MM.1S (cell line): ENCODE measurements at regions not wholly inside any gene's neighbourhood (a gene's known extent, or its start where the extent isn't known, plus 50 kb on each side); places are given as distances from the start of the nearest gene placed in this dataset.

Experiments
- DNase-seq: peaks from one replicate; pipeline ENCODE4 v3.0.0-alpha.2; 2015
- H2AFZ ChIP-seq: fragments of 300-600 bp; sonication (generic); 2 replicates; pipeline ENCODE4 v1.6.0; 2016; ENCODE audit warnings: antibody characterized with exemption, low read length
- H3F3A ChIP-seq: fragments of 300-600 bp; sonication (generic); 2 replicates; pipeline ENCODE4 v1.6.1; 2016; ENCODE audit warnings: mild to moderate bottlenecking, antibody characterized with exemption, low read length, moderate library complexity, mixed read lengths; ENCODE audit not compliant: insufficient read depth
- H3K27ac ChIP-seq: fragments of 300-600 bp; sonication (generic); 2 replicates; pipeline ENCODE4 v1.5.1; 2016; ENCODE audit warnings: mild to moderate bottlenecking, low read length
- H3K27me3 ChIP-seq: fragments of 300-600 bp; sonication (generic); replicated peaks from 2 replicates; pipeline ENCODE4 v1.6.0; 2016; ENCODE audit warnings: low read length; ENCODE audit not compliant: insufficient read depth
- H3K36me3 ChIP-seq: fragments of 300-600 bp; sonication (generic); replicated peaks from 2 replicates; pipeline ENCODE4 v1.6.1; 2016; ENCODE audit warnings: mild to moderate bottlenecking, low read length, mixed read lengths; ENCODE audit not compliant: insufficient read depth
- H3K4me1 ChIP-seq: fragments of 300-600 bp; sonication (generic); 2 replicates; pipeline ENCODE4 v1.6.1; 2016; ENCODE audit warnings: low read length, mixed read lengths
- H3K4me2 ChIP-seq: fragments of 300-600 bp; sonication (generic); 2 replicates; pipeline ENCODE4 v1.6.0; 2016; ENCODE audit warnings: low read depth, low read length
- H3K4me3 ChIP-seq: fragments of 300-600 bp; sonication (generic); 2 replicates; pipeline ENCODE4 v1.5.1; 2016; ENCODE audit warnings: low read length, mixed read lengths
- H3K79me2 ChIP-seq: fragments of 300-600 bp; sonication (generic); 2 replicates; pipeline ENCODE4 v1.6.1; 2016; ENCODE audit warnings: mixed run types, low read length, mixed read lengths
- H3K9ac ChIP-seq: fragments of 300-600 bp; sonication (generic); 2 replicates; pipeline ENCODE4 v1.6.1; 2016; ENCODE audit warnings: low read length, mixed read lengths
- H3K9me2 ChIP-seq: fragments of 300-600 bp; sonication (generic); replicated peaks from 2 replicates; pipeline ENCODE4 v1.6.1; 2016; ENCODE audit warnings: mild to moderate bottlenecking, low read length, mixed read lengths; ENCODE audit not compliant: insufficient read depth
- H3K9me3 ChIP-seq: fragments of 300-600 bp; sonication (generic); replicated peaks from 2 replicates; pipeline ENCODE4 v1.6.1; 2016; ENCODE audit warnings: mild to moderate bottlenecking, low read length, mixed read lengths; ENCODE audit not compliant: insufficient read depth
- H4K20me1 ChIP-seq: fragments of 300-600 bp; sonication (generic); 2 replicates; pipeline ENCODE4 v1.6.1; 2016; ENCODE audit warnings: mild to moderate bottlenecking, low read length, moderate library complexity, mixed read lengths; ENCODE audit not compliant: insufficient read depth
- EZH2 ChIP-seq: fragments of 300-600 bp; sonication (generic); optimal IDR thresholded peaks from 2 replicates; pipeline ENCODE3; 2017; ENCODE audit warnings: low read depth, mild to moderate bottlenecking, antibody characterized with exemption, low read length, mixed read lengths
- EZH2phosphoT487 ChIP-seq: fragments of 300-600 bp; sonication (generic); IDR thresholded peaks from 2 replicates; pipeline ENCODE4 v1.6.1; 2018; ENCODE audit warnings: antibody characterized with exemption, low read length
- TF ChIP-seq, protein P1 (sequence below): fragments of 300-600 bp; sonication (generic); IDR thresholded peaks from 2 replicates; pipeline ENCODE4 v1.5.1; 2016; ENCODE audit warnings: antibody characterized with exemption, low read length, mixed read lengths

DNA sequence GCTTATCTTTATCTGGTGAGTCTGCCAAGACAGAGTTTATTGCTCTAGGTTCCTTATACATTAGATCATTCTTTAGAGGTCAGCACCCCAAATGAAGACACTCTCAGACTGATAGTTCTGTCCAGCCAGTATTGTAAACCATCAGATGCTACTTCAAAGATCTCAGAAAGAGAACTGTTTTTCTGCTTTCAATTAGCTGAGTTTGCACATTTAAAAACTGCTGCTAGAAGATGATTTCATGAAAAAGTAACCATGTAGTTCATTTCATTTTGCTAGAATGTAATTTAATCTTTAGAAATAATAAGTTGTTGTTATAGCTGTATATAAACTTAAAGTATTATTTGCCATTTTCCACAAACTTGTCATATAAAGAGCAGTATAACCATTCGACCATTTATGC, 344.5 kb upstream of the ATP5MC3 start:
- Histone ChIP-seq H2AFZ (no peak overlapping the region), H4K20me1 (no peaks in the 10 kb centered on the region), H3K9me3 (no peaks in the 10 kb centered on the region), H3K27me3 (no peaks in the 10 kb centered on the region), H3K9me2 (no peaks in the 10 kb centered on the region), H3K4me1 (no peaks in the 10 kb centered on the region), H3K79me2 (no peaks in the 10 kb centered on the region), H3K36me3 (no peaks in the 10 kb centered on the region), H3K9ac (no peak overlapping the region), H3K4me3 (no peak overlapping the region), H3K27ac (no peak overlapping the region), H3F3A (no peaks in the 10 kb centered on the region), H3K4me2 (no peak overlapping the region)
- TF ChIP-seq, protein P1, sequence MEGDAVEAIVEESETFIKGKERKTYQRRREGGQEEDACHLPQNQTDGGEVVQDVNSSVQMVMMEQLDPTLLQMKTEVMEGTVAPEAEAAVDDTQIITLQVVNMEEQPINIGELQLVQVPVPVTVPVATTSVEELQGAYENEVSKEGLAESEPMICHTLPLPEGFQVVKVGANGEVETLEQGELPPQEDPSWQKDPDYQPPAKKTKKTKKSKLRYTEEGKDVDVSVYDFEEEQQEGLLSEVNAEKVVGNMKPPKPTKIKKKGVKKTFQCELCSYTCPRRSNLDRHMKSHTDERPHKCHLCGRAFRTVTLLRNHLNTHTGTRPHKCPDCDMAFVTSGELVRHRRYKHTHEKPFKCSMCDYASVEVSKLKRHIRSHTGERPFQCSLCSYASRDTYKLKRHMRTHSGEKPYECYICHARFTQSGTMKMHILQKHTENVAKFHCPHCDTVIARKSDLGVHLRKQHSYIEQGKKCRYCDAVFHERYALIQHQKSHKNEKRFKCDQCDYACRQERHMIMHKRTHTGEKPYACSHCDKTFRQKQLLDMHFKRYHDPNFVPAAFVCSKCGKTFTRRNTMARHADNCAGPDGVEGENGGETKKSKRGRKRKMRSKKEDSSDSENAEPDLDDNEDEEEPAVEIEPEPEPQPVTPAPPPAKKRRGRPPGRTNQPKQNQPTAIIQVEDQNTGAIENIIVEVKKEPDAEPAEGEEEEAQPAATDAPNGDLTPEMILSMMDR: no peak
- no peak for DNase-seq

DNA sequence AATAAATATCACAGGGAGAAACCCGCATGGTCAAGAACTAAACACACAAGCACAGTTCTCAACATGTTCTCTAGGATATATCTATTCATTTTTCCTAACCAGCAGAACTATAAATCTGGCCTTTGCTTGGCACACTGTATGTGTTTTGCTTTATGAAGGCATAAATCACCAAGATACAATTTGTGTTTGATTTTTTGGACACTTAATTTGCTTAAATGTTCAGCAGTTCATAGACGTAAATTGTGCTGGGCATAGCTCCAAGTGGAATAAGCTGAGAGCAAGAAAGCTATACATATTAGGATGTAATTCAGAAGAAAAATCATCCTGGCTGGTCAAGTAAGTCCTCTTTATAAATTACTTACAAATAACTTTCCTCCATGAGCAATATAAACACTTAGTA, 341.5 kb upstream of the ATP5MC3 start:
- Histone ChIP-seq H4K20me1 (no peaks in the 10 kb centered on the region), H3K4me3 (no peak overlapping the region), H3K9ac (no peak overlapping the region), H3K27me3 (no peaks in the 10 kb centered on the region), H3K36me3 (no peaks in the 10 kb centered on the region), H3K27ac (no peak overlapping the region), H3K9me2 (no peaks in the 10 kb centered on the region), H2AFZ (no peak overlapping the region), H3K79me2 (no peaks in the 10 kb centered on the region), H3K4me2 (no peak overlapping the region), H3K9me3 (no peaks in the 10 kb centered on the region), H3F3A (no peaks in the 10 kb centered on the region), H3K4me1 (no peaks in the 10 kb centered on the region)
- TF ChIP-seq, protein P1: no peak
- TF ChIP-seq EZH2phosphoT487: no peak
- TF ChIP-seq EZH2: no peak
- no peak for DNase-seq

DNA sequence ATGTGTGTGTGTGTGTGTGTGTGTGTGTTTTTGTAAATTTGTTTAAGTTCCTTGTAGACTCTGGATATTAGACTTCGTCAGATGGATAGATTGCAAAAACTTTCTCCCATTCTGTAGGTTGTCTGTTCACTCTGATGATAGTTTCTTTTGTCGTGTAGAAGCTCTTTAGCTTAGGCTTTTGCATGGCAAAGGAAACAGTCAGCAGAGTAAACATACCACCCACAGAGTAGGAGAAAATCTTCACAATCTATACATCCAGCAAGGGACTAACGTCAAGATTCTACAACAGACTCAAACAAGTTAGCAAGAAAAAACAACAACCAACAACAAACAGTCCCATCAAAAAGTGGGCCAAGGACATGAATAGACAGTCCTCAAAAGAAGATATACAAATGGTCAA, 336.7 kb upstream of the ATP5MC3 start:
- Histone ChIP-seq H2AFZ (no peak overlapping the region), H3F3A (no peaks in the 10 kb centered on the region), H3K36me3 (no peaks in the 10 kb centered on the region), H4K20me1 (no peaks in the 10 kb centered on the region), H3K9me3 (no peaks in the 10 kb centered on the region), H3K4me1 (no peaks in the 10 kb centered on the region), H3K9ac (no peak overlapping the region), H3K4me2 (no peak overlapping the region), H3K9me2 (no peaks in the 10 kb centered on the region), H3K27me3 (no peaks in the 10 kb centered on the region), H3K27ac (no peak overlapping the region), H3K79me2 (no peaks in the 10 kb centered on the region), H3K4me3 (no peak overlapping the region)
- DNase-seq: no peak
- TF ChIP-seq EZH2phosphoT487: no peak

DNA sequence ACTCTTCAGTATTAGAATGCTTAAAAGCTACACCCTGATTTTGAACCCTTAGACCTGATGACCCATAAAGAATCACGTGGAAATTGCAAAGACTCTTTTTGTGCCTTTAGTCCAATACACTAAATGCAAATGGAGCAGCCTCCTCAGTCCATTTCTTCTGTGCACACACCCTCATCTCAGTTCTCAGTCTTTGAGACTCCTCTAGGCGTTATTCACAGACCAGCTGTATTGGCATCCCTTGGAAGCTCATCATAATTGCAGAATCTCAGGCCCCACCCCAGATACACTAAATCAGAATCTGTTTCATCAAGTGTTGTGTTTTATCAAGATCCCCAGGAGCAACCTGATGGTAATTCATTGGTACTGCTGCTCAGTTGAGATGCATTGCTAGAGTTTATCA, 335.0 kb upstream of the ATP5MC3 start:
- no peak overlapping the region for H3K27ac ChIP-seq
- H3K4me3 ChIP-seq: no peak overlapping the region
- no peak overlapping the region for H3K9ac ChIP-seq
- no peak overlapping the region for H3K4me2 ChIP-seq
- no peaks in the 10 kb centered on the region for H3K36me3 ChIP-seq
- no peaks in the 10 kb centered on the region for H3K79me2 ChIP-seq
- H2AFZ ChIP-seq: no peak overlapping the region
- H3K4me1 ChIP-seq: no peaks in the 10 kb centered on the region
- no peaks in the 10 kb centered on the region for H3K27me3 ChIP-seq
- TF ChIP-seq EZH2 (no peak), EZH2phosphoT487 (no peak)
- TF ChIP-seq, protein P1: no peak
- H3K9me2 ChIP-seq: no peaks in the 10 kb centered on the region
- no peaks in the 10 kb centered on the region for H3K9me3 ChIP-seq
- H3F3A ChIP-seq: no peaks in the 10 kb centered on the region
- no peak for DNase-seq
- H4K20me1 ChIP-seq: no peaks in the 10 kb centered on the region
